ENCODE measurements at regions not wholly inside any gene's neighbourhood (a gene's known extent, or its start where the extent isn't known, plus 50 kb on each side); places are given as distances from the start of the nearest gene placed in this dataset.

DNA sequence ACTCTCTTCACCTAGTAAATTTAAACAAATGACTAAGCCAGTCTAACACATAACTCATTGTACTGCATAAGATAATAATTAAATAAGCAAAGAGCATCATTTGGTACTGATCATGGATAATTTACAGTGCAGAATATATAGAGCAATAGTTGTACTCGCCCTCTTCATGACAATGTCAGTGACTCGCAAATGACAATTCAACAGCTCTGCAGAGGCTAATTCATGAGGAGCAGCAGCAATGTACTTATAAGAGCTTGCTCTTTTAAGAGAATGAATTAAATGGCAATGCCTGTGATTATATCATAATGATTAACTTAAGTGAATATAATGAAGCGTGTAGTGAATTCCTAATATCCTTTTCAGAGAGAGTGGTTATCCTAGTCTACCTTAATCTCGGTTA lies 284.5 kb upstream of the PCDH20 start:
- no peak for DNase-seq (ENCODE audit: low read depth, low spot score)
- no peak overlapping the region for H3K27ac ChIP-seq

DNA sequence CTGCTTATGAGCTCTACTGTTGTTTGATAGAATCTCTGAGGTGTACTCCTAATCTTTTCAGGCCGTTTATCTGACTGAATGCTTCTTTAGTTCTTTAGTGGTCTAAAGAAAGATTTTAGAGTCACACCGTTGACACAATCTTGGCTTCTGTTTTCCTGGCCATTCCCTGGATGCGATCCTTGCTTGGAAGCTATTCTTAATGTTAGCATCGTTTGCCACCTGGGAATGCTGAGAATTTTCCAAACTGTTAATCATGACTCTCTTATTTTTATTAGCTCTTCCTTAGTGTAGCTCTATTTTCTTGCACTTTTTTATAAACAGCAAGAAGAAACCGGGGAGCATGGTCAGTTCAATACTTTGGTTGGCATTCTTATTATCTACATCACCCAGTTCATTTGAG lies 281.0 kb upstream of the PCDH20 start:
- no peak overlapping the region for H3K27ac ChIP-seq
- no peak for DNase-seq (ENCODE audit: low read depth, low spot score)

DNA sequence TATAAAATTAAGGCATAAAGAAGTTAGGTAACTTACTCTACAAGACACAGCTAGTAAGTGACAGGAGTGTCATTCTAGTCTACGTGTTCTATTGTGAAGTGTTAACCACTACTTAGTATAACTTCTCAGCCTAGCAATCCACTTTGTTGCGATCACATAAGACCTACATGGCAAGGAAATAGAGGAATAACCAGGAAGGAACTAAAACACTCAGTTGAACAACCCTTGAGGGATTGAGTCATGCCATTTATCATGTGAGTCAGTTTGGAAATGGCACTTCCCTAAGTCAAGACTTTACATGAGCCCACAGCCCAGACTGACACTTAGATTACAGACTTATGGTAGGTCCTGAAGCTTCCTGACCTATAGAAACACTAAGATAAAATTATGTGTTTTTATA lies 279.5 kb upstream of the PCDH20 start:
- DNase-seq (ENCODE audit: low read depth, low spot score): peak; percentile 16
- no peak overlapping the region for H3K27ac ChIP-seq

DNA sequence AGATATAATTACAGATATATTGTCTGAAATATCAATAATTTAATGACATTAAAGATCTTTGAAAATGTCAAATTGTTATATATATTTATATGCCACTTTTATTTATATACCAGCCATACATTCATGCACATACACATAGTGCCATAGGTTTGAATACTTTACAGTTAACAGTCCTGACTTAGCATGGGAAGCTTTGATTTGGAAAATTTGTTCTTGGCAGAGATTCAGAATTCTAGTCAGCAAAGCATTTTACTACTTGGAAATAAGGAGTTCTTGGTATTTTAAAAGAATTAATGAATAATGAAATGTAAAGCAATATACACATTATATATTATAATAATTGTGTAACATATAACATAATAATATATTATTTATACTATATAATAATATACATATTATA lies 277.0 kb upstream of the PCDH20 start:
- DNase-seq (ENCODE audit: low read depth, low spot score): no peak
- H3K27ac ChIP-seq: no peak overlapping the region

DNA sequence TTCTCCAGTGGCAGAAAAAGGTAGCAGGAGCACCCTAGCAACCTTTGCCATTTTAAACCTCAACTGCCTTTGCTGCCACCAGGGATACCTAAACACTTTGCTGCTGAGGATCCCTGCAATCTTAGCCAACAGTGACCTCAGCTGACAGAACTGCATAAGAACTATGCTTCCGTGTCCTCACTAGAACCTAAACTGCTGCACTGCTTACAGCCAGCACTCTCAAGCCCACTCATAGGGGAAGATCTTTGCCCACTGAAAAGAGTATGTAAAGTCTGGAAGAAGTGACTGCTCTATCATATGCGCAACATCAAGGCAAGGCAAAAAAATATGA lies 270.0 kb upstream of the PCDH20 start:
- no peak overlapping the region for H3K27ac ChIP-seq
- DNase-seq (ENCODE audit: low read depth, low spot score): no peak

DNA sequence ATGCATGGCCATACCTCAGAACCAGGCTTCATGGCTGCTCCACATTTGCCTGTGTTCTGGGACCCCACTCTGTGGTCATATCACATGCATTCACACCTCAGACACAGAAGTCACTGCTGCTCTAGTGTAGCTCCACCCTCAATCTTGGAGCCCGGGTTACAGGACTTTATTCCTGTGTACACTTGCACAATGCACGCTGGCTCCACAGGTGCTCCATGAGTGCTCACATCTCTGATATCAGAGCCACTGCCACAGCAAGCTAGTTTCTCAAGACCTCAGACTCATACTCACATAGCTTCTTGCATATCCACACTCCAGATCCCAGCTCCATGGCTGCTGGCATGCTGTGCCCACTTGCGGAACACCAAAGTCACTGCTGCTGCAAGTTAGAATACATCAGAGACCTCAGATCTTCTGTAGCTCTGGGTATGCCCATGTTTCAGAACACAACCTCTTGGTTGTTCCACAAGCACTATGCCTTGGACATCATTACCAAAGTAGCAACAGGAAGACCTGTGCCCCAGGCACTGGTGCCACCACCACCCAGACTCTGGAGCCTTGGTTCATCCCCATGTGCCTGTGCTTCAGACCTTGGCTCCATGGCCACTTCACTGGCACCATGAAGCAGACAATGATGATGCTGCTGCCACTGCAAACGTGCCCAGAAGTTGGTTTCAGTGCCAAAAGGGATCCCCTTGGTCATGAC lies 269.5 kb upstream of the PCDH20 start:
- no peak for DNase-seq (ENCODE audit: low read depth, low spot score)
- no peak overlapping the region for H3K27ac ChIP-seq

DNA sequence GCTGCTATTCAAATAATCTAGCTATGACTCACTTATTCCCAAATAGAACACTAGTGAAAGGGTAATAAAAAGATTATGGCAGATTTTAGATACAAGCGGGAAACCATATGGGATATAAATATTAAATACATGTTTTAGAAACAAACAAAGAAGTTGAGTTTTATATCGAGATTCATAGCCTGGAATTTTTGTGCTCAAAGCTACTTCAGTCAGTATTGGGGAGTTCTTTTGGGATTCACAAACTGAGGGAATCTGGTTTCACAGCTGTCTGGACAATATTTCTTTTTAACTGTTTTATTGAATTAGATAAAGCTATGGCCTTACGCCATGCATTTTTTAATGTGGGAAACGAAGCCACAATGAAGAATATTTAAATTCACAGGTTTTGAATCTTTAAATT lies 257.1 kb upstream of the PCDH20 start:
- DNase-seq (ENCODE audit: low read depth, low spot score): no peak
- no peak overlapping the region for H3K27ac ChIP-seq

DNA sequence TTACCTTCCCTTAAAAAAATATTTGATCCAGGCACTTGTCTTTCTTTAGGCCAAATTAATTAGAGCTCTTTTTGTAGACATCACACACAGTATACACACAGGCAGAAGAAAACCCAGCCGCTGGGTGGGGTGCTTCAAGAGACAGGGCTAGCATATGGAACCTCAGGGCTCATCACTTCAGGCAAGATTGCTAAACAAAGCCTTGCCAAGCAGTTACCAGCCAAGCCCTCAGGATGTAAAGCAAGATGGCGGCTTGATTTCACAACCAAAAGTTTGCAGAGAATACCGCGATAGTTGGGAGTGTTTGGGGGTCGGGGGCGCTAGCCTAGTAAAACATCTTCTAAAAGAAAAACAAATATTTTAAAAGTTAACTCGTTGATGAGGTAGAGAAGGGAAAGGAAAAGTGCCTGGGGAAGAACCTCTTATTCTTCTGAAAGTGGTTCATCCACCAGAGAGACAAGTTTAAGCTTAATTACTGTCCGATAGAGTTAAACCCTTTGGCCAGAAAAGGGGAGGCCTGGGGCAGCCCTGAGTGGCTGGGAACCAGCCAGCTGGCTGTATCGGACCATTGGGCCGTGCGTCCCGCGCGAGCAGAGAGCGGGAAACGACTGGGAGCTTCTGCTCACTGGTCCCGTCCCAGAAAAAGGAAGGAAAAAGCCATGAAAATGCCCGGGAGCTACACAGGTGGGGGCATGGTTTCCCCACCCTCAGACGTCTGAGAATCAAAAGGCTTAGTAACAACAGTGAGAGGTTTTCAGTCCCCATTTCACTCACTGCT lies 254.9 kb upstream of the PCDH20 start:
- DNase-seq (ENCODE audit: low read depth, low spot score): no peak
- no peak overlapping the region for H3K27ac ChIP-seq

DNA sequence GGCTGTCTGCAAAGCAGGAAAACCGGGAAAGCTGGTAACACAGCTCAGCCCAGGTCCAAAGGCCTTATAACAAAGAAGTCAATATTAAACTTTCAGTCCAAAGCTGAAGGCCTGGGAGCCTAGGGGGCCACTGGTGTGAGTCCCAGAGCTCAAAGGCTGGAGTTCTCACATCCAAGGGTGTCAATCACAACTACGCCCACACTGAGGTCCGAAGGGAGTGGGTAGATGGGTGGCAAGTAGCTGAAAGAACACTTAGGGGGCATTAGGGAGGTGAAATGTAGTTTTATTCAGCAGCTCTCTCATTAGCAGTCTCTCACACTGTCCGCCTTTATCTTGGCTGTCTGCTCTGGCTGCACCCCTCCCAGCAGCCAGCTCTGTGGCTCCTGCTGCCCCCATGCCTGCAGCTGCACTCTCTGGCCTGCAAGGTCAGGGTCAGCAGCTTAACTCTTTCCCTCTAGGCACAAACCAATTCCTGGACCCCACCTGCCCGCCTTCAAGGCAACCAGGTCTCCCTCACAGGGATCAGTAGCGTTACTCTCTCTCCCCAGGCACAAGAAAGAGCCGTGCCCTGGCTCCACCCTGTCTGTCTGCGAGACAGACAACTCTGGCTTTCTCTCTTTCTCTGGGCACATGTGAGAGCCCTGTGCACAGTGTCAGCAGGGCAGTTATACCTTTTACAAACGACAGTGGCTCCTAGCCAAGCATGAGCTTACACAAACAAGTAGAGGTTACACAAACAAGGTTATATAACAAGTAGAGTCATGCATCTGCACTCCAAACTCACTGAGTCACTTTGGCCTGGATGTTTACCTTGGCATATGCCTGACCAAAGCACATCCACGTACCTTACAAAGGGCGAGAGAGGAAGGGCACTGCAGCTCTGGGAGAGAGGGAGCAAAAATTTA lies 249.4 kb upstream of the PCDH20 start:
- no peak overlapping the region for H3K27ac ChIP-seq
- peak; percentile 40 for DNase-seq (ENCODE audit: low read depth, low spot score)

DNA sequence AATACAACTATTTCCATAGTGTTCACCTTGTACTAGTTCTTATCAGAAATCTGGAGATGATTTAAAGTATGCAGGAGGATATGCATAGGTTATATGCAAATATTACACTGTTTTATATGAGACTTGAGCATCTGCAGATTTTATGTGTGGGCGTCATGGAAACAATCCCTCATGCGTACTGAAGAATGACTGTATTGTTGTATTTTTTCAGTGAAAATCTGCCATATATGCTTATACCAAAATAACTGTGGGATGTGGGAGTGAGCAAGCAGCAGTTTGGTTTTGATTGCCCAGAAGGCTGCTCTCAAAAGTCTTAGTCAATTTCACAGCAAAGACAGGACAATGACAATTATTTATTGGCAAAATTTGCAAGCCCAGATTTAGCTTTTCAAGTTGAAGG lies 238.8 kb upstream of the PCDH20 start:
- DNase-seq (ENCODE audit: low read depth, low spot score): no peak
- H3K27ac ChIP-seq: no peak overlapping the region

DNA sequence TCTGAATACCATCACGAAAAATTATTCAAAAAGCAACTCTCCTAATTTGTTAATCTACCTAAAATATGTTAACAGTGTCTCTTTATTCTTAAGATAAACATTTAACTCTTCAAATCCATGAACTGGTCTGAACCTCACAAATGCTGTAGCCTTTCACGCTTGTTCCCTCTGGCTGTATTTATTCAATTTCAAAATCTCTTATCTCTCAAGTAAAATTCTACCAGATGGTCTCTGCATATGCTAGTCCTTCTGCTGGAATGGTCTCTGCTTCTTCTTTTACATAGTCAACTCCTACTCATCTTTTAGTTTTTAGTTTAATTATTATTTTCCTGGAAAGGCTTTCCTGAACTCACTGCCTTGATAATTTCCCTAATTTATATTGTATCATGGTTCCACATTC lies 232.9 kb upstream of the PCDH20 start:
- no peak overlapping the region for H3K27ac ChIP-seq
- DNase-seq (ENCODE audit: low read depth, low spot score): no peak

DNA sequence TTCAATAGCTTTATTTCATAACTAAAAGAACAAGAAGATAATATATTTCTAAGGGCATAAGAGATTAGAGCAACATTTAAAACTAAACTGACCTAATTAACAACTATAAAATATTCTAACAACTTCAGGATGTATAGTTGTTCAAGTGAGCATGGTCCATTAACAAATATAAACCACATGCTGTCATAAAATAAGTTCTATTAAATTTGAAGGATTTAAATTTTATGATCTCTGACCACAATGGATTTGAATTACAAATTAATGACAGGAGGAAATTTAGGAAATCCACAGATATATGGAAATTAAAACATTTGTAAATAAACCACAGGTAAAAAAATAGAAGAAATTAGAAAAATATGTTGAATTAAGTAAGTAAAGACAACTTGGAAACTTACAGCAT lies 196.5 kb upstream of the PCDH20 start:
- no peak overlapping the region for H3K27ac ChIP-seq
- DNase-seq (ENCODE audit: low read depth, low spot score): no peak

DNA sequence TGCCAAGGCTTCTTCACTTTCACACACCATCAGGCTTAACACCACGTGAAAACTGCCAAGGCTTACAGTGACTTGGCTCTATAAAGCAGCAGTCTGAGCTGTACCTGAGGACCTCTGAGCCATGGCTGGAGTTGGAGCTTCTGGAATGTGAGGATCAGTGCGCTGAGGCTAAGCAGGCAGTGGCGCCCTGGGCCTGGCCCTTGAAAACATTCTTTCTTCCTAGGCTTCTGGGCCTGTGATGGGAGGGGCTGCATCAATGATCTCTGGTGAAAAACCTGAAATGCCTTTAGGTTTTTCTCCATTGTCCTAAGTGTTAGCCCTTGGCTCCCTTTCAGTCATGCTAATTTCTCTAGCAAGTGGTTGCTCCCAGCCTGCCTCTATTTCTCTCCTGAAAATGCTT lies 192.5 kb upstream of the PCDH20 start:
- DNase-seq (ENCODE audit: low read depth, low spot score): no peak
- H3K27ac ChIP-seq: no peak overlapping the region

DNA sequence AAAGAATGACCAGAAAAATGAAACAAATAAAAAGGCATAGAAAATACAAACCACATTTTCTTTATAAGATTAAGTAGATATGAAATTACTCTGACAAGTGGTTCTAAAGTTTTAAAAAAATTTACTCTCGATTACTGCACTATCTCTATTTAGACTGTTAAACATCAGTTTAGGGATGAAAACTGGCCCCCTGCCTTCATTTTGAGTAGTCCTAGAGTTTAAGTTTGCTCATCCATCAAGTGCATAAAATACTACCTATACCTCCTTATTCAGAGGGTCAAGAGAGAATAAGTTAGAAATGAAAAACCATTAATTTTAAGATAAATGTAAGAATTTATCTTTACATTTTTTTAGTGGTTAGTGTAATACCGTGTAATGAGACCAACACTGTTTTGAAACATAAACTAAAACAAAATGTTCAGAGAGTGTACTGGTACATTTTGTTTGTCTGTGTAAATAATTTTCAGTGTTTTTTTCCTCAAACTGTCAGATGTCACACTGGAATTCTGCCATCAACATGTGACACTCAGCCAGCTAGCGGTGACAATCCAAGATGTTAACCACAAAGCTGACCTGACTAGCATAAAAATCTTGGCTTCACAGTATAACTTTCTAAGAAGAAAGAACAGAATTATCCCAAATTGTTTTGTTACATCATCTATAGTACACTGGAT lies 184.8 kb upstream of the PCDH20 start:
- no peak for DNase-seq (ENCODE audit: low read depth, low spot score)
- no peak overlapping the region for H3K27ac ChIP-seq

DNA sequence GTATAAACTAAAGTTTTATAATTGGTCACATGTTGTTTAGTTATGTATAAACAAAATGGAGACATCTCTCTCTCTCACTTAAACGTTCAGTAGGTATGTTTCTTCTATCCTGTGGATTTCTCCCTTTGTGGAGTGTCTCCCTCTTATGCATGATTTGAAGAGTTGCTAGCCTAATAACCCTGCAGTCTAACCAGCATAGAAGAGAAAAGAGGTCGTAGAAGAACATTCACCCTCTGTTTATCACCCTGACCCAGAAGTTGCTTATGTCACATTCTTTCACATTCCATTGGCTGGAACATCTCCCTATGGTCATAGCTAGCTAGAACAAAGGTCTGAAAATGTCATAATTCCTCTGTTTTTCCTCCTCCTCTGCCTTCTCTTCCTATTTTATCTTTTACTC lies 176.8 kb upstream of the PCDH20 start:
- no peak overlapping the region for H3K27ac ChIP-seq
- no peak for DNase-seq (ENCODE audit: low read depth, low spot score)

DNA sequence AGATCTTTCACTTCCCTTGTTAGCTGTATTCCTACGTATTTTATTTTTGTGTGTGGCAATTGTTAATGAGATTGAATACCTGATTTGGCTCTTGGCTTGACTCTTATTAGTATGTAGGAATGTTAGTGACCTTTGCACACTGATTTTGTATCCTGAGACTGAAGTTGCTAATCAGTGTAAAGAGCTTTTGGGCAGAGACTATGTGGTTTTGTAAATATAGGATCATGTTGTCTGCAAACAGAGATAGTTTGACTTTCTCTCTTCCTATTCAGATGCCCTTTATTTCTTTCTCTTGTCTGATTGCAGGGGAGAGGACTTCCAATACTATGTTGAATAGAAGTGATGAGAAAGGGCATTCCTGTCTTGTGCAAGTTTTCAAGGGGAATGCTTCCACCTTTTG lies 160.3 kb upstream of the PCDH20 start:
- no peak overlapping the region for H3K27ac ChIP-seq
- DNase-seq (ENCODE audit: low read depth, low spot score): no peak

DNA sequence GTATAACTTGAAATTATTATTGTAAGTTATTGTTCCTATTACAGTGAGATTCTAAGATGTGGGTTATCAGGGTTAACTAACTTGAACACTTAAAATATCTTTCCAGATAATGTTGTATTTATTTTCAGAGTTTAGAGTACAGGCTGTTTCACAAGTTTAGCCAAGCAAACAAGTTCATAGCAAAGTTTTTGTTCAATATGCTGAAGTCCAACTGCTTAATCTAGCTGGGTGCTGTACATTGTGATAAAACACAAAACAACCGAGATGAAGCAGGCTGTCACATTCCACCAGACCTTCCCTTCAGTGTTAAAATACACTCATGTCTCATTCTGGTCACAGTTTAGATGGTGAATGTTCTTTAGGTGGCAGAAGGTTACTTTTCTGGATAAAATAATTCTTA lies 148.0 kb upstream of the PCDH20 start:
- DNase-seq (ENCODE audit: low read depth, low spot score): no peak
- H3K27ac ChIP-seq: no peak overlapping the region

DNA sequence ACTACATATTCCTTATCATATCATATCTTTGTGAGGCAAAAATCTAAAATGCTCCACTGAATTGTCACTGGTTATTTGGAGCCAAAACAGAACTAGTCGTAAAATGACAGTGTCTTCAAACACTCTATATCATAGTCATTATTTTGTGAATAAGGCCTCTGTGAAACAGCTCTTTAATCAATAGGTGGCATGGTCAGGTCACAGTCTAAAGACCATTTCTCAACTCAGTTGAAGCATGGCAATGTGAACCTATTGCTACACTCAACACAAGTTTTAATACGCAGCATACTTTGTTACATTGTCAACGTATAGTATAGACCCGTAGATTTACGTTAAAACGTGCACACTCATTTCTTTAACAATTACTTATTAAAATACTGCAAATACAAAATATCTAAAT lies 131.3 kb upstream of the PCDH20 start:
- no peak for DNase-seq (ENCODE audit: low read depth, low spot score)
- H3K27ac ChIP-seq: no peak overlapping the region

DNA sequence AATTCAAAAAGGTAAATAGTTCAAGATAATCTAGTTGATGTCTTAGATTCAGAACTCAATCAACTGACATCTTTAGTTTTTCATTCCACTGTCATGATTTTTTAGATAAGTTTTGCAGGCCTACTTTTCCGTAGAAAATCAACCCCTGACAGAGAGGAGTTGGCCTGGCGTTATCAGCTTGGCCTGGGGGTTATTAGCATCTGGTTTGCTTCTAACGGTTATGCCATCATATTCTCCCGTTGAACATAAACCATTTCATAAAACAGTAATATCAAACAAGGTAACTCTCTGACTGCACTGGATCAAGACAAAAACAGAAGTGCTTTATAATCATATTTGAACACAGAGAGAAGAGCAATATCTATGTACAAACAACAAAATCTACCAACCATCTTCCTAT lies 130.8 kb upstream of the PCDH20 start:
- DNase-seq (ENCODE audit: low read depth, low spot score): no peak
- no peak overlapping the region for H3K27ac ChIP-seq

DNA sequence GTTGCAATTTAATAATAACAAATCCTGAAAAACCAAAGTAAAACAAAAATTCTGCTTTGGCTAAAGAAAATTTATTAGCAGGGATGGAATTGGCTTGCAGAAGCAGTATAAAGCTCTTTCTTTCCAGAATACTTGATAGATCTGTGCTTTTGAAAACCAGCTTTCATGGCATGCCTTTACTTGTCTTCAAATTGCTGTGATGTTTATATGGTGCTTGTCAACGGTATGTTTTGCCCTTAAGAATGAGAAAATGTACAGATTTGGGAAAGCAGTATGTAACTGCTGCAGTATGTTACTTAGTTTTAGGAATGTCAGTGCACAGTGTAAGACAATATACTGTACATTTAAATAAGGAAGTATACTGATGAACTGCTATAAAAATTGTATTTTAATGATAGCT lies 120.8 kb upstream of the PCDH20 start:
- no peak for DNase-seq (ENCODE audit: low read depth, low spot score)
- H3K27ac ChIP-seq: no peak overlapping the region
